Trophoblast cell (in vitro differentiated cells and primary cell): ENCODE measurements at regions not wholly inside any gene's neighbourhood (a gene's known extent, or its start where the extent isn't known, plus 50 kb on each side); places are given as distances from the start of the nearest gene placed in this dataset.

Experiments
- DNase-seq, 2 donors: peaks; one replicate each; pipeline ENCODE4 v3.0.0-alpha.2; 2016
- H2AFZ ChIP-seq: 2 replicates; pipeline ENCODE4 v1.6.1; 2013; ENCODE audit warnings: low read length, moderate library complexity, mild to moderate bottlenecking; ENCODE audit not compliant: insufficient read depth, poor library complexity
- H2AK5ac ChIP-seq: 2 replicates; pipeline ENCODE4 v1.6.1; 2013; ENCODE audit warnings: mild to moderate bottlenecking, low read length
- H2BK120ac ChIP-seq: 2 replicates; pipeline ENCODE4 v1.6.1; 2013; ENCODE audit warnings: low read length, mild to moderate bottlenecking, moderate library complexity; ENCODE audit not compliant: insufficient read depth, poor library complexity
- H2BK12ac ChIP-seq: 2 replicates; pipeline ENCODE4 v1.6.1; 2013; ENCODE audit warnings: mild to moderate bottlenecking, low read length, moderate library complexity
- H2BK5ac ChIP-seq: 2 replicates; pipeline ENCODE4 v1.6.1; 2013; ENCODE audit warnings: low read length, low read depth, moderate library complexity, mild to moderate bottlenecking; ENCODE audit not compliant: poor library complexity
- H3K14ac ChIP-seq: 2 replicates; pipeline ENCODE4 v1.6.1; 2013; ENCODE audit warnings: mild to moderate bottlenecking, low read length
- H3K18ac ChIP-seq: 2 replicates; pipeline ENCODE4 v1.6.1; 2013; ENCODE audit warnings: mild to moderate bottlenecking, low read length
- H3K23ac ChIP-seq: 2 replicates; pipeline ENCODE4 v1.6.1; 2013; ENCODE audit warnings: low read length
- H3K27ac ChIP-seq: 2 replicates; pipeline ENCODE4 v1.5.1; 2013; ENCODE audit warnings: low read depth, mild to moderate bottlenecking, inconsistent platforms, low read length, moderate library complexity
- H3K27me3 ChIP-seq: 2 replicates; pipeline ENCODE4 v1.6.1; 2013; ENCODE audit warnings: inconsistent platforms, mild to moderate bottlenecking, low read length, moderate library complexity; ENCODE audit not compliant: insufficient read depth
- H3K36me3 ChIP-seq, 2 experiments: 1 replicate in 1 of 2; 2 replicates in 1 of 2; pipeline ENCODE4 v1.6.1; 2013; ENCODE audit warnings: low read length in 2 of 2, mild to moderate bottlenecking in 2 of 2, moderate library complexity in 1 of 2; ENCODE audit not compliant: insufficient read depth in 2 of 2, control insufficient read depth in 1 of 2
- H3K4ac ChIP-seq: 2 replicates; pipeline ENCODE4 v1.6.1; 2013; ENCODE audit warnings: low read depth, mild to moderate bottlenecking, low read length, moderate library complexity
- H3K4me1 ChIP-seq, 2 experiments: 1 replicate in 1 of 2; 2 replicates in 1 of 2; pipeline ENCODE4 v1.6.1; 2013; ENCODE audit warnings: low read length in 2 of 2, mild to moderate bottlenecking in 2 of 2, moderate library complexity in 1 of 2; ENCODE audit not compliant: insufficient read depth in 2 of 2, control insufficient read depth in 1 of 2
- H3K4me2 ChIP-seq: 2 replicates; pipeline ENCODE4 v1.6.1; 2013; ENCODE audit warnings: inconsistent platforms, mild to moderate bottlenecking, low read length, moderate library complexity
- H3K4me3 ChIP-seq: 2 replicates; pipeline ENCODE4 v1.5.1; 2013; ENCODE audit warnings: mild to moderate bottlenecking, low read depth, low read length, inconsistent platforms
- H3K79me1 ChIP-seq: one replicate; pipeline ENCODE4 v1.6.1; 2013; ENCODE audit warnings: low read length
- H3K79me2 ChIP-seq: 2 replicates; pipeline ENCODE4 v1.6.1; 2013; ENCODE audit warnings: low read length, mild to moderate bottlenecking; ENCODE audit not compliant: control insufficient read depth, insufficient read depth, poor library complexity
- H3K9ac ChIP-seq: 2 replicates; pipeline ENCODE4 v1.6.1; 2013; ENCODE audit warnings: mild to moderate bottlenecking, low read length
- H3K9me3 ChIP-seq: 2 replicates; pipeline ENCODE4 v1.6.1; 2013; ENCODE audit warnings: low read depth, mild to moderate bottlenecking, control low read depth, inconsistent platforms, low read length; ENCODE audit not compliant: insufficient read depth
- H4K12ac ChIP-seq: 2 replicates; pipeline ENCODE4 v1.6.1; 2013; ENCODE audit warnings: low read depth, mild to moderate bottlenecking, low read length, moderate library complexity
- H4K8ac ChIP-seq: 2 replicates; pipeline ENCODE4 v1.6.1; 2013; ENCODE audit warnings: low read depth, mild to moderate bottlenecking, low read length, moderate library complexity
- H4K91ac ChIP-seq: one replicate; pipeline ENCODE4 v1.6.1; 2013; ENCODE audit warnings: low read depth, mild to moderate bottlenecking, low read length, moderate library complexity
- WGBS: extraction: QIAGEN DNeasy Blood & Tissue Kit; methylation state at CpG from one replicate; pipeline ENCODE4 v1.1.7; 2013; ENCODE audit warnings: missing lambda C conversion rate; ENCODE audit not compliant: insufficient read length, insufficient coverage; ENCODE audit errors: extremely low coverage; 5-methylcytosine and 5-hydroxymethylcytosine counted together

- no peaks in the 10 kb centered on the region for H3K36me3 ChIP-seq
- H3K9me3 ChIP-seq, result no peaks in the 10 kb centered on the region
- H4K8ac ChIP-seq, result no peak overlapping the region
- H3K23ac ChIP-seq, result no peak overlapping the region
- no peak overlapping the region for H4K12ac ChIP-seq
- no peaks in the 10 kb centered on the region for H3K4me1 ChIP-seq
- no peak overlapping the region for H3K18ac ChIP-seq
- no peaks in the 10 kb centered on the region for H3K79me2 ChIP-seq
- H2AFZ ChIP-seq, result no peak overlapping the region
- no peak overlapping the region for H4K91ac ChIP-seq
- no peak overlapping the region for H3K14ac ChIP-seq
- no peak overlapping the region for H2BK120ac ChIP-seq
- H3K27ac ChIP-seq, result no peak overlapping the region
- no peak overlapping the region for H2BK12ac ChIP-seq
- no peak overlapping the region for H2AK5ac ChIP-seq
- peak; percentile 64 to 91 for DNase-seq
- no peak overlapping the region for H2BK5ac ChIP-seq
- H3K4me2 ChIP-seq, result no peak overlapping the region
- no peaks in the 10 kb centered on the region for H3K79me1 ChIP-seq
- H3K4me3 ChIP-seq, result no peak overlapping the region
- H3K27me3 ChIP-seq, result no peaks in the 10 kb centered on the region
- H3K4ac ChIP-seq, result no peak overlapping the region
- WGBS, result no CpG with 5 or more reads among the region's 2 CpGs
- no peak overlapping the region for H3K9ac ChIP-seq
Measured at GRCh38 chr3:5798809-5799208, 611.3 kb downstream of the EDEM1 start.

- Histone ChIP-seq H3K36me3 (no peaks in the 10 kb centered on the region), H3K79me1 (no peaks in the 10 kb centered on the region), H4K8ac (no peak overlapping the region), H3K4me2 (no peak overlapping the region), H3K79me2 (no peaks in the 10 kb centered on the region), H3K4me1 (no peaks in the 10 kb centered on the region), H2AFZ (no peak overlapping the region), H3K23ac (no peak overlapping the region), H3K27ac (no peak overlapping the region), H3K27me3 (no peaks in the 10 kb centered on the region), H2BK5ac (no peak overlapping the region), H4K91ac (no peak overlapping the region), H4K12ac (no peak overlapping the region), H3K18ac (no peak overlapping the region), H2BK12ac (no peak overlapping the region), H3K9me3 (no peaks in the 10 kb centered on the region), H3K4me3 (no peak overlapping the region), H3K14ac (no peak overlapping the region), H3K4ac (no peak overlapping the region), H2BK120ac (no peak overlapping the region), H2AK5ac (no peak overlapping the region), H3K9ac (no peak overlapping the region)
- DNase-seq, result no peak
Measured at GRCh38 chr3:5799398-5799797, 611.9 kb downstream of the EDEM1 start.

DNA sequence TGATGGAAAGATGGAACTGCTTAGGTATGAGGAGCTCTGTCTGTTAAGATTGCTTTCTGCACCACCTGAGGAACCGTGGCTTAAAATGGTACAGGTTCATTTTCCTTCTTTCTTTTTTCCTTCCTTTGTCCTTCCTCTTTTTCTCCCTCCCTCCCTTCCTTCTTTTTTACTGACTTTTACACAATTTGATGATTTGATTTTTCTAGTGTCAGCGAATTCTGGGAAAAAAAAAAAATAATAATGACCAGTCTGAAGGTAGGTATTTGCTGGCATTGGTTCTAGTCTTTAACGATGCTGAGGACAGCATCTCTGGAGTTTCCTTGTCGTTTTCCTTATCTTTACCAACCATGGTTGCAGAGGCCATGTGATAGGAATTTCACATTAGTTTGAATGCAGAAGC lies 613.5 kb downstream of the EDEM1 start:
- Histone ChIP-seq H2AK5ac (no peak overlapping the region), H3K36me3 (no peaks in the 10 kb centered on the region), H4K12ac (no peak overlapping the region), H3K4me3 (no peak overlapping the region), H4K91ac (no peak overlapping the region), H3K18ac (no peak overlapping the region), H2BK5ac (no peak overlapping the region), H3K27me3 (no peaks in the 10 kb centered on the region), H2BK12ac (no peak overlapping the region), H3K4me2 (no peak overlapping the region), H3K9ac (no peak overlapping the region), H2BK120ac (no peak overlapping the region), H2AFZ (no peak overlapping the region), H3K4me1 (no peaks in the 10 kb centered on the region), H3K27ac (no peak overlapping the region), H3K79me1 (no peaks in the 10 kb centered on the region), H3K79me2 (no peaks in the 10 kb centered on the region), H3K4ac (no peak overlapping the region), H3K9me3 (no peaks in the 10 kb centered on the region), H4K8ac (no peak overlapping the region), H3K14ac (no peak overlapping the region), H3K23ac (no peak overlapping the region)
- DNase-seq, result no peak
- no CpG with 5 or more reads among the region's 4 CpGs for WGBS

- no peaks in the 10 kb centered on the region for H3K9me3 ChIP-seq
- H3K18ac ChIP-seq, result no peak overlapping the region
- H2BK120ac ChIP-seq, result no peak overlapping the region
- H4K8ac ChIP-seq, result no peak overlapping the region
- no peak overlapping the region for H4K91ac ChIP-seq
- no peak overlapping the region for H3K14ac ChIP-seq
- no peak overlapping the region for H3K27ac ChIP-seq
- H3K36me3 ChIP-seq, result no peaks in the 10 kb centered on the region
- H3K4ac ChIP-seq, result no peak overlapping the region
- no peak for DNase-seq
- no peak overlapping the region for H2AFZ ChIP-seq
- WGBS, result no CpG with 5 or more reads among the region's 1 CpG
- no peaks in the 10 kb centered on the region for H3K79me2 ChIP-seq
- H2BK5ac ChIP-seq, result no peak overlapping the region
- no peaks in the 10 kb centered on the region for H3K27me3 ChIP-seq
- H3K79me1 ChIP-seq, result no peaks in the 10 kb centered on the region
- no peak overlapping the region for H3K4me3 ChIP-seq
- no peak overlapping the region for H3K23ac ChIP-seq
- no peak overlapping the region for H2AK5ac ChIP-seq
- no peak overlapping the region for H4K12ac ChIP-seq
- no peak overlapping the region for H2BK12ac ChIP-seq
- no peak overlapping the region for H3K4me2 ChIP-seq
- no peaks in the 10 kb centered on the region for H3K4me1 ChIP-seq
- no peak overlapping the region for H3K9ac ChIP-seq
Measured at GRCh38 chr3:5806192-5806591, 618.7 kb downstream of the EDEM1 start.
